Activated CD8-positive, alpha-beta memory T cell treated with anti-CD3 and anti-CD28 coated beads for 1 hour (primary cell): ENCODE measurements at regions not wholly inside any gene's neighbourhood (a gene's known extent, or its start where the extent isn't known, plus 50 kb on each side); places are given as distances from the start of the nearest gene placed in this dataset.

Experiments
- DNase-seq, 2 donors: peaks; one replicate each; pipeline ENCODE4 v3.0.0-alpha.2; 2020; ENCODE audit warnings: low read depth in 1 of 2; ENCODE audit errors: extremely low read depth in 1 of 2

- DNase-seq: no peak
Measured at GRCh38 chr21:43364261-43364510, 62.7 kb downstream of the SIK1 start.

- DNase-seq: no peak
Measured at GRCh38 chr21:43363506-43364260, 63.2 kb downstream of the SIK1 start.

GRCh38 chr21:43362915-43363314 is 64.0 kb downstream of the SIK1 start:
- no peak for DNase-seq

GRCh38 chr21:43362321-43362791 is 64.6 kb downstream of the SIK1 start:
- DNase-seq: peak; percentile 67 to 87

GRCh38 chr21:43361493-43362296 is 65.2 kb downstream of the SIK1 start:
- DNase-seq: peak in 1 of 2 donors; percentile 36

- DNase-seq: no peak
Measured at GRCh38 chr21:43361127-43361492, 65.8 kb downstream of the SIK1 start.

- DNase-seq: no peak
Measured at GRCh38 chr21:43360441-43361126, 66.3 kb downstream of the SIK1 start.

- no peak for DNase-seq
Measured at GRCh38 chr21:43358940-43359822, 67.8 kb downstream of the SIK1 start.

GRCh38 chr21:43357715-43358430 is 69.1 kb downstream of the SIK1 start:
- no peak for DNase-seq

- DNase-seq: no peak
Measured at GRCh38 chr21:43355925-43356289, 71.0 kb downstream of the SIK1 start.

- DNase-seq: no peak
Measured at GRCh38 chr21:43355266-43355924, 71.5 kb downstream of the SIK1 start.

- DNase-seq: no peak
Measured at GRCh38 chr21:43354666-43355065, 72.3 kb downstream of the SIK1 start.

- DNase-seq: no peak
Measured at GRCh38 chr21:43354026-43354420, 72.9 kb downstream of the SIK1 start.

GRCh38 chr21:43353282-43354025 is 73.5 kb downstream of the SIK1 start:
- DNase-seq: no peak

- no peak for DNase-seq
Measured at GRCh38 chr21:43352568-43353281, 74.2 kb downstream of the SIK1 start.

- DNase-seq: no peak
Measured at GRCh38 chr21:43352154-43352537, 74.8 kb downstream of the SIK1 start.

GRCh38 chr21:43351501-43352153 is 75.3 kb downstream of the SIK1 start:
- no peak for DNase-seq

- DNase-seq: no peak
Measured at GRCh38 chr21:43349644-43350043, 77.3 kb downstream of the SIK1 start.
